ENCODE measurements at regions not wholly inside any gene's neighbourhood (a gene's known extent, or its start where the extent isn't known, plus 50 kb on each side); places are given as distances from the start of the nearest gene placed in this dataset.

GRCh38 chr14:62017651-62018230 lies 255.5 kb downstream of the SNAPC1 start:
- H3K4me3 ChIP-seq (ENCODE audit: low read depth, low read length) = no peak overlapping the region

GRCh38 chr14:62018606-62019005 lies 256.4 kb downstream of the SNAPC1 start:
- H3K4me3 ChIP-seq (ENCODE audit: low read depth, low read length) = no peak overlapping the region
- no peak for TF ChIP-seq CTCF (IDR thresholded peaks at IDR 0.05; ENCODE audit: control insufficient read depth, extremely low read depth, insufficient read depth)
- DNase-seq (ENCODE audit: low read depth) = no peak

More at GRCh38 chr14:62017651-62018230, 255.5 kb downstream of the SNAPC1 start:
- TF ChIP-seq CTCF (IDR thresholded peaks at IDR 0.05; ENCODE audit: control insufficient read depth, extremely low read depth, insufficient read depth) = no peak
- no peak for DNase-seq (ENCODE audit: low read depth)

GRCh38 chr14:62027958-62028357 lies 265.7 kb downstream of the SNAPC1 start:
- H3K4me3 ChIP-seq (ENCODE audit: low read depth, low read length) = no peak overlapping the region
- no peak for DNase-seq (ENCODE audit: low read depth)
- TF ChIP-seq CTCF (IDR thresholded peaks at IDR 0.05; ENCODE audit: control insufficient read depth, extremely low read depth, insufficient read depth) = no peak

GRCh38 chr14:62029569-62029924 lies 267.3 kb downstream of the SNAPC1 start:
- no peak for TF ChIP-seq CTCF (IDR thresholded peaks at IDR 0.05; ENCODE audit: control insufficient read depth, extremely low read depth, insufficient read depth)
- no peak for DNase-seq (ENCODE audit: low read depth)
- no peak overlapping the region for H3K4me3 ChIP-seq (ENCODE audit: low read depth, low read length)

- no peak for TF ChIP-seq CTCF (IDR thresholded peaks at IDR 0.05; ENCODE audit: control insufficient read depth, extremely low read depth, insufficient read depth)
- no peak overlapping the region for H3K4me3 ChIP-seq (ENCODE audit: low read depth, low read length)
- DNase-seq (ENCODE audit: low read depth) = no peak
Measured at GRCh38 chr14:62030387-62030786, 268.2 kb downstream of the SNAPC1 start.

GRCh38 chr14:62031504-62031903 lies 269.3 kb downstream of the SNAPC1 start:
- H3K4me3 ChIP-seq (ENCODE audit: low read depth, low read length) = no peak overlapping the region
- DNase-seq (ENCODE audit: low read depth) = no peak
- TF ChIP-seq CTCF (IDR thresholded peaks at IDR 0.05; ENCODE audit: control insufficient read depth, extremely low read depth, insufficient read depth) = no peak

GRCh38 chr14:62053188-62053587 lies 291.0 kb downstream of the SNAPC1 start:
- TF ChIP-seq CTCF (IDR thresholded peaks at IDR 0.05; ENCODE audit: control insufficient read depth, extremely low read depth, insufficient read depth) = no peak
- DNase-seq (ENCODE audit: low read depth) = no peak
- no peak overlapping the region for H3K4me3 ChIP-seq (ENCODE audit: low read depth, low read length)

Data from LNCaP clone FGC (cell line).